Ishikawa (cell line): ENCODE measurements at regions not wholly inside any gene's neighbourhood (a gene's known extent, or its start where the extent isn't known, plus 50 kb on each side); places are given as distances from the start of the nearest gene placed in this dataset.

Experiments
- CREB1 ChIP-seq: IDR thresholded peaks from 2 replicates; pipeline ENCODE4 v1.6.1; 2012; ENCODE audit warnings: low read depth
- FOXM1 ChIP-seq: IDR thresholded peaks from 2 replicates; pipeline ENCODE4 v1.6.1; 2012; ENCODE audit warnings: low read depth, borderline replicate concordance
- MAX ChIP-seq: IDR thresholded peaks from 2 replicates; pipeline ENCODE4 v1.6.1; 2012
- REST ChIP-seq: IDR thresholded peaks from 2 replicates; pipeline ENCODE4 v1.6.1; 2012; ENCODE audit warnings: low read depth, mild to moderate bottlenecking
- TAF1 ChIP-seq: IDR thresholded peaks from 2 replicates; pipeline ENCODE4 v1.6.1; 2012; ENCODE audit warnings: low read depth, mild to moderate bottlenecking
- TCF12 ChIP-seq: IDR thresholded peaks from 2 replicates; pipeline ENCODE4 v1.6.1; 2012; ENCODE audit warnings: low read depth
- YY1 ChIP-seq: IDR thresholded peaks from 2 replicates; pipeline ENCODE4 v1.6.1; 2012; ENCODE audit warnings: low read depth
- ZBTB7A ChIP-seq: IDR thresholded peaks from 2 replicates; pipeline ENCODE4 v1.6.1; 2012; ENCODE audit warnings: low read depth

- TF ChIP-seq ZBTB7A (no peak), TAF1 (no peak), TCF12 (no peak), MAX (no peak), CREB1 (no peak), REST (no peak), FOXM1 (no peak), YY1 (no peak)
These were observed 587.3 kb upstream of the GCFC2 start for GRCh38 chr2:76298041-76298440.
